LHCN-M2 (cell line): ENCODE measurements at regions not wholly inside any gene's neighbourhood (a gene's known extent, or its start where the extent isn't known, plus 50 kb on each side); places are given as distances from the start of the nearest gene placed in this dataset.

ENCODE experiments used
- DNase-seq: peaks from one replicate; pipeline ENCODE4 v3.0.0-alpha.2; 2012; ENCODE audit warnings: low read depth

DNA sequence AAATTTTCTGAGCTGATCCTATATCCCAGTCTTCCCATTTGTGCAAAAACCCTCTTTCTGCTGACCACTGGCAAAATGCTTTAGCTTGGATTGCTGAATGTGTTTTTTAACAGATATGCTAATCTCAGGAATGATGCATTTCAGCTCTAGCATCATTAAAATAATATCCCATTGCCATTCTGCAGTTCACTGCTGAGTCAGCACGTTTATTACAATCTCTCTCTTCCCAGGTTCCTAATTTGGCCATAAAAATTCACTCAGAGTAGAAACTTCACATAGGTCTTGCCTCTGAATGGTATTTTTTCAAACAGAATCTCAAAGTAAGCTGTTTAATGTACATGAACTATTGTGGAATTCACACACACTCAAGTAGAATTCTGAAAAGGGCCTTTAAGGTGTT lies 509.6 kb upstream of the SUCLG2 start:
- no peak for DNase-seq

DNA sequence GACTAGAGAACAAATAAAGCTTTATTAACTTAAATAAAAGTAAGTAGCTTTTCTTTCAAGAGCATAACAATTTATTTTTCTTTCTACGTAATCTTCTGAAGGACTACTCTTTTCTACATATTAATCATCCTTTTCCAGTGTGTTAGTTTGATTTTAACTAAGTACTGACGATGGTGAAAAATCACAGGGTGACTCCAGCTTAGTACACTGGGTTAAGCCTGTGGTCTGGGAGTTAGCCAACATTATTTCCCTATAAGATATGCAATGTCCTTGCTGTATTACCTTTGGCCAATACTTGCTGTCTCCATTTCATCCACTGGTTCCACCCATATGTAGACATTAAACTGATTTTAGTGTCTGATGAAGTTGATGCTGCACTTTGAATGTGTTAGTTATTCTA lies 508.6 kb upstream of the SUCLG2 start:
- DNase-seq: no peak

DNA sequence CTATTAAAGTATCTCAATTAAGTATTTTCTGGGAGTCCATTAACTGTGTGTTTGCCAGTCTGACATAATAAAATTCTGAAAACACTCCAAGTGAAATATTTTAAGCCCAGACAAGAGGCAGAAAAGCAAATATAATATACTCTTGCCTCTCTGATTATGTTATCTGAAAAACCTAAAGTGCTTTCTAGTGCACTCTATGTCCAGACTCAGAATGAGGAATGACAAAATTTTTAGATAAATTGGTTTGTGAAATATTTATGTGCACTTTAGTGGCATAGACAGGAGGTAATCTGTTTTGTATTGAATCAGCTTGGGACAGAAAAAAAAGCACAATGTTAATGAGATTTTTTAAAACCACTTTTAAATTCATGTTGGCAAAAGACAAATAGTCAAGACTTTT lies 508.2 kb upstream of the SUCLG2 start:
- no peak for DNase-seq

DNA sequence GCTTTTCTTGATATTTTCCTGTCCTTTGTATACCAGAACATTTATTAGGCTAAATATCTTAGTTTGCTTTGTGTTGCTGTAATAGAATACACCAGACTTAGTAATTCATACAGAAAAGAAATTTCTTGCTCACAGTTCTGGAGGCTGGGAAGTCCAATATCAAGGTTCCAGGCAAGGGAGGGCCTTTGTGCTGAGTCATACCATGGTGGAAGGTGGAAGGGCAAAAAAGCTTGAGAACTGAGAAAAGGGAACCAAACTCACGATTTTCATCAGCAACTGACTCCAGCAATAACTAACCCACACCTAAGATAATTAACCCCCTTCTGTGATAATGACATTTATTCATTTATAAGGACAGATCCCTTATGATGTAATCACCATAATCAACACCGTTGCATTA lies 496.9 kb upstream of the SUCLG2 start:
- no peak for DNase-seq

DNA sequence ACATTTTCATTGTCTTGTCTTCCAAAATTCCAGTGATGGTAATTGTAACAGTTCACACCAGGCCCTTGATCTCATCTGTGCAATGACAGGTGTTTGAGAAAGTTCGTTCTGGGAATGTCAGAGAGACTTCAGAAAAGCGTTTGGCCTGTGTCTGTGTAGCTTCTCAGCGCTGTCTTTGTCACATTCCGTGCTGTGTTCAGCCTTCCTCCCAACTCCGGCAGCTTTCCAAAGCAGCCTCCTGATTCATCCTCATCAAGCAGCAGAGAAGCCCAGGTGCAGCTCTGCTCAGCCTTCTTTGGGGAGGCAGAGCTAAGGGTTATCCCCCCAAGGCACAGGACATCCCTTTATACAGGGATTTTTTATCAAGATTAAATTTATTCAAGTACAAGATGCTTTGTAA lies 494.0 kb upstream of the SUCLG2 start:
- no peak for DNase-seq

DNA sequence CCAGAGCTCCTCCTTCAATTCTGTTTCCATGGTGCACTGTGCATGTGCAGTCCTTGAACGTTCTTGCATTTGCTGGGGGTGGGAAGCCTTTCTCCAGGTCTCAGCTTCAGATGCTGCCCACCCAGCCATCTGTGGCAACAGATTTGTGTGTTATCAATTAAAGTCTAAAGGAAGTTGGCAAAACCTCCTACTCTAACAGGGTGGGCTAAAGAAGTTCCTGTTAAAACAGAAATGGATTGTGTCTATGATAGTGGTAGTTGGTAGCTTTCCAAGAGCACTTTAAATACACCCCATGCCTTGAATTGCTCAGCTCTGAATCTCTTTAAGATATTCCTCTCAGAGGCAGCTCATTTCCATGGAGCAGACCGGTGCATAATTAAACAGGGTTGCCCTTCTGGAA lies 488.0 kb upstream of the SUCLG2 start:
- DNase-seq: no peak

DNA sequence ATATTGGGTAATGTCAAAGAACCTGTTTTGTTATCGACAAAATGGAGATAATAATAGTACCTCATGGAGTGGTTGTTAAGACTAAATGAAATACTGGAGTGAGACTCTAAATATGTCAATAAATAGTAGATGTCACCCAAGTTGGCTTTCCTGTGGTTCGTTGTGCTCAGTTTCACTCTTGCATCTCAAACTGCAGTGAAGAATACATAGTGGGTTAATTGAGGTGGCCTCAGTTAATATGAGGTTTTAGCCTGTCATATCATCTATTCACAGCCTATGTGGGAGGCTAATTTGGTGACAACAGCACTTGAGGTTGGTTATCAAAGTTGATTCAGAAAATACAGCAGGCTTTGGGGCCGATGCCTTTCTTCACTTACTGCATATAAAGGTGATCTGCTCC lies 485.5 kb upstream of the SUCLG2 start:
- DNase-seq: no peak

DNA sequence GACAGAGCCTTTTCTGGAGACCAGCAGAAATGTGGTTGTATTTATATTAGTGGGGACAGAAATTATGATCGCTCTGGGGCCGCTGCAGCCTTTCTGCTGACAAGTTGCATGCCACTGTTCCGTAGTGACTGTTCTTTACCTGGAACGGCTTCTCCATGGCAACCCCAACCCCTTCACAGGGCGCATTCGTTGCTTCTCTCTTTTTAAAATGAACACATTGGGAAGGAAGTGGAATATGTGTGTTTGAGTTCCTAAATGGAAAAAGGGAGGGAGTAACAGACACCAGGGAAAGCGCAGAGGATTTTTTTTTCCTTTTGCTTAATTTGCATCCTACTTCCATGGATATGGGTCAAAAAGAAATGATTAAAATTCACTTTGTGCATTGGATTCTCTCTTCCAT lies 482.0 kb upstream of the SUCLG2 start:
- DNase-seq: no peak

DNA sequence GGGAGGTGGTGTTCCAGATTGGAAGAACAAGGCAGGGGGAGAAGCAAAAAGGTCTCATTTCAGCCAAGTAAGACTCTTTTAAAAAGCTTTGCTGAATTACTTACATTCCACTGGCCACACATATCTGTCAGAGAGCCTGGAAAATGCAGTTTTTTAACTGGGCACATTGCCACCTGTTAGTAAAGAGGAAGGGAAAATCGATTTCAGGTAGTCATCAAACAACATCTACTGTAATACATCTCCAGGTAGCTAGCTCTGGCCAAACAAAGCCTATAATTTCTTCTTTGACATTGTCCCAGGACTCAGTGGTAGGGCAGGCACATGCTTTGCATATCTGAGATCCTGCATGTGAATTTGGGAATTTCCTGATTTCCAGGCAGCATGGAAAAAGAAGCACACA lies 480.7 kb upstream of the SUCLG2 start:
- DNase-seq: no peak

DNA sequence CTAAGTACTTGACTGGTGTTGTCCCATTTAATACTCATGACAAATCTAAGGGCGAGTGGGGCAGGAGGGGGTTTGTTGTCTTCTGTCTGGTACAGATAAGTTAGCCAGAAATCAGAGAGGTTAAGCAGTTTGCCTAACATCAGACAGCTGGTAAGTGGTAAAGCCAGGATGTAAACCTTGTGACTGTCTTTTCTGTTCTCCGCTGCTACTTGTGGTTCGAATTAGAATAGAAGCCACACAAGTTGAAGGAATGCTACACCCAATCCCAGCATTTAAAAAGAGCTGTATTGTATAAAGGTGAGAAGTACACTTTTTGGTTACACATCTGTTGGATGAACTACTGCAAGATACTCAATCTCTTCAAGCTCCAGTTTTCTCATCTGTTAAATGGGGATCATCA lies 474.7 kb upstream of the SUCLG2 start:
- no peak for DNase-seq

DNA sequence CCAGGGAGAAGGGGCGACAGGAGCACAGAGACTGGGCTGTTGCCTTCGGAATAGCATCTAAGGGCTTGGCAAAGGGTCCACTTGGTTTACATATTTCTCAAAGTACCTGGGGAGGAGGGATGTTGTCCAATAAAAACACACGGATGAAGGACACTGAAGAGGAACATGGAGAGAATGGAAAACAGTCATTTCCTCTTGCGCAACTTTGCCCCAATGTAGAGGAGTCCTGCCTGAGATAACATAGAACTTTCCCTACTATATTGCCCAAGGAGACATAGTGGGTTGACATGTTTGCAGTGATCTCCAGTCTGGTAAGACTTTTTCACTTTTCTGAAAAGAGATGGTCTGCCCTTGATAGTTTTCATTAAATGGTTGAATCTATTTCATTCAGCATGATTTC lies 468.8 kb upstream of the SUCLG2 start:
- no peak for DNase-seq

DNA sequence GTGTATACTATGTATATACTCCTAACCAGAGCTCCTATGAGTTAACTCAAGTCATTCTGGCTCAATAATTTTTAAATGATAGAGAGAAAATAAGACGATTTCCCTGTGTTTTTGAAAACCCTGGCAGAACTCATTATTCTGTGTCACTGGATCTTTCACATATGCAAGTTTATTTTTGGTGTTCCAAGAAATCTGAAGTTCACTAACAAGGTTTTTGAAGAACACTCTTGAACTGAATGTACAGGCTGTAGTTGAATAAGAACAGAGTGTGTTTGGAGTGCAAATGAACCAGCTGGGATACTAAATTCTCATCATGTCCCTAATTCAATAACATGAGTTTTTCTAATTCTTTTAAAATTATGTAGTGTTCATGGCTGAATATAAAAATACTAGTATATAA lies 466.9 kb upstream of the SUCLG2 start:
- DNase-seq: no peak

DNA sequence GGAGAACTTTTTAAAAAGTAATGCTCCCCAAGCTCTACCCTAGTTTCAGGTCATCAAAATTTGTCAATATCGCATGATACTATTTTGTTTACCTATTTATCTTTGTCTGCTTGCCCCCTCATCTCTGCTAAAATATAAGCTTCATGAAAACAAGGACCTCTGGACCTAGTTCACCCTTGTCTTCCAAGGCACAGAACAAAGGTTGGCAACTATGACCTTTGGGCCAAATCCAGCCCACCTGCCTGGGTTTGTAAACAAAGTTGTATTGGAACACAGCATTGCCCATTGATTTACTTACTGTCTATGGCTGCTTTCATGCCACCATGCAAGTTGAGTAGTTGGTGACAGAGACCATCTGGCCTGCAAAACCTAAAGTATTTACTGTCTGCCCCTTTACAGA lies 462.2 kb upstream of the SUCLG2 start:
- no peak for DNase-seq

DNA sequence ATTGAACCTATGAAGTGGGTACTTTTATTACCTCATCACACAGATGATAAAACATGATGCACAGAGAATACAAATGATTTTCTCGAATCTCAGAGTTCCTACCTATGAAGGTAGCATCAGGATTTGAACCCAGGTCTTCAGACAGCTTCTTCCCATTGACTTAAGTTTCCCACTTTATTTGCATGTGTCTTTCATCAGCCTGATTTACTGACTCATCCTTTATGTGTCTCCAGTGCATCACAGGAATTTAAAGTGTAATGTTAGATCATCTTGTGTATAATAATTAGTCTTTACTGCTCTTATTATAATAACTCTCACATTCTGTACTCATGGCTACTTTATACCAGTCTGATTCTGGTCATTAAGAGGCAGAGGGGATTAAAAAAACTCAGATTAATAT lies 449.4 kb upstream of the SUCLG2 start:
- DNase-seq: no peak

DNA sequence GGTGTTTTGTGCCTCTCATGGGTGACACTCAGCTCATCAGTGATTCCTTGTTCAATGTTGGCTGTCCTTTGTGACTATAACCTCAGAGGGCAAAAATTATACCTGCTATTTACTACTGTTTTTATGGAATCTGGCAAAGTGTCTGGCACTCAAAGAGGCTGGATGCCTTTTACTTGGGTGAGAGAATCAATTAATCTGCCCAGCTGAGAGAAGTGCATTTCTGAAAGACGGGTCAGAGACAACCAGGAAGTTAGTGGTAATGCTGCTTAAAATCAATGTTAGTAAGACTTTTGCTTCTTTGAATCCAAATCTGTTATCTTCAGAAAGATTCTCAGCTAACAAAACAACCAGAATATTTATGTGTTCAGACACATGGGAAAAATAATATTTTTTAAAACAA lies 436.2 kb upstream of the SUCLG2 start:
- DNase-seq: no peak

DNA sequence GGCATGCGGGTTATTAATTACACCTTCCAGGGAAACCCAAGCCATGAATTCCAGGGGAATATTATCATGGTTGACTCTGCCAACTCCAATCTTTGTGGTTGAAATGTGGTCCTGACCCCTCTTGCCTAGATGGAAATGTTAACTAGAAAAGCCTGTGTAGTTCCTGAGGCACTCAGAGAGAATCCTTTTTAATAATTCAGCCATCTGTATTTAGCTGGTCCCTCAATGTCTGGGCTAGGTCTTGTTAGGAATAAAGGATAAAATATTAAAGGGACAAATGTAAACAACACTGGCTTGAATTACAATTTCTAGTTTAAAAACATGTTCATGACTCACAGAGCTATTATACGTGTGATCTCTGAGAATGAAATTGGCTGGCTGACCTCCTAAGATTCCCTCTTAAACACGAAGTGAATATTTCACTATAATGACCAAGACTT lies 435.2 kb upstream of the SUCLG2 start:
- no peak for DNase-seq

DNA sequence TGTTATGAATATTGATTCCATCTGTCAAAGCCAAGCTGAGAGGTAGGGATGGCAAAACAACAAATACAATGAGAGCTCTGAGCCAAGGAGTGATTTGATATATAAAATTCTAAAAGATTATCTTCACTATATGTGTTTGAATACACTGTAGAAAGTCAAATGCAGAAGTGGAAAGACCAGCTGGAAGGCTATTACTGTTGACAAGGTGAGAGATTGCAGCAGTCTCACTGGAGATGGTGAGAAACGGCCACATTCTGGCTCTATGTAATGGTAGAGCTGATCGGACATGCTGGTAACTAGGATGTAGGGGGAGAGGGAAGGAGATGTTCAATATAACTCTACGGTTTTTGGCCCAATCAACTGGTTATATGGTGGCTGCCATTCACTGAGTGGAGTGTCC lies 434.2 kb upstream of the SUCLG2 start:
- no peak for DNase-seq

DNA sequence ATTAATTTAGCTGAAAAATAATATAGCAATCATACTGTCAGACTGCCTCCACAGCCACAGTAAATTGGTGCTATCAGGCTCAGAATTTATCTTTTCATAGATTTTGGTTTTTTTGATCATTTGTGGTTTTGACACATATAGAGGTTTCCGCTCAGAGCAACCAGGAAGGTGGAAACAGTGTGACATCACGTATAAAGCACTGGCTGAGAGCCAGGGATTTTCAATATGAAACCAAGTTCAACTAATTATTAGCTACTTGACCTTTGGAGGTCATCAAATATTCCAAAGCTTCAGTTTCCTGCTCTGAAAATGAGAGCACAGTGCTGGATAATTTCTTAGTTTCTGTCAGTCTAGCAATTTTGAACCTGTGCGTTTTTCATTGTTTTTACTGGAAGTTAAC lies 433.8 kb upstream of the SUCLG2 start:
- no peak for DNase-seq

DNA sequence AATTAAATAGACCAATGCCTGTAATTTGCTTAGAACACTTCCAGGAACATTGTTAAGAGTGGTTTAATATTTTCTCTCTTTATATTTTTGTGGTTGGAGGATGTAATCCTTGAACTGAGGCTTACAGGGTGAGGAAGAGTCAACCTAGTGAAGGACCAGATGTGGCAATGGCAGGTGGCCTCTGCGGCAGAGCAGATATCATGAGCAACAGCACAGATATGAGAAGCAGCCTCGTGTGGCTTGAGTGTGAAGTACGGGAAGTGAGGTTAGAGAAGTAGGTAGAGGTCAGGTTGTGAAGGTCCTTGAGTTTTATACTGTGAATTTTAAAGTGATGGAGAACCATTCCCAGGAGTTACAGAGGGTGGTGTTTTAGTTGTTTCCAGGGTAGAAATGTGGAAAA lies 417.6 kb upstream of the SUCLG2 start:
- no peak for DNase-seq

DNA sequence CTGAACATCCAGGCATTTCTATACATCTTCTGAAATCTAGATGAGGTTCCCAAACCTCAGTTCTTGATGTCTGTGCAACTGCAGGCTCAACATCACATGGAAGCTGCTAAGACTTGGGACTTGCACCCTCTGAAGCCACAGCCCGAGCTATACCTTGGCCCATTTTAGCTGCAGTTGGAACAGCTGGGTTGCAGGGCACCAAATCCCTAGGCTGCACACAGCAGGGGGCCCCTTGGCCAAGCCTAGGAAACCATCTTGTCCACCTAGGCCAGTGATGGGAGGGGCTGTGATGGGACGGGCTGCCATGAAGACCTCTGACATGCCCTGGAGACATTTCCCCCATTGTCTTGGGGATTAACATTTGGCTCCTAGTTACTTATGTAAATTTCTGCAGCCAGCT lies 415.8 kb upstream of the SUCLG2 start:
- no peak for DNase-seq

DNA sequence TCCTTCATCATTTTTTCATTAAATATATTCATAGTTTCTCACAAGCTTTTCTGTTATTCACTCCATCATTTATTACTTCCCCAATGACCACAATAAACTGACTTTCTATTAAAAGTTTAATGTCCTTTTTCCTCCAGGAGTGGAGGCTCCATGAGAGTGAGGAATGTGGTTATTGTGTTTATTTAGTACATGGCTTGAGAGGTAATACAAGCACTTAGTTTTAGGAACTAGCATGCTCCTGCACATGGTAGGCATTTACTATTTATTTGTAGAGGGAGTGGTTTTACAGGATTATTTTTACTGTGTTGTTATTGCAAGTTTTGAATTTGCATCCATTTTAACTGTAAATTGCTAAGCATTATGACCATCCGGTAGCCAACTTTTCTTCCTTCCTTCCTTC lies 412.9 kb upstream of the SUCLG2 start:
- no peak for DNase-seq

DNA sequence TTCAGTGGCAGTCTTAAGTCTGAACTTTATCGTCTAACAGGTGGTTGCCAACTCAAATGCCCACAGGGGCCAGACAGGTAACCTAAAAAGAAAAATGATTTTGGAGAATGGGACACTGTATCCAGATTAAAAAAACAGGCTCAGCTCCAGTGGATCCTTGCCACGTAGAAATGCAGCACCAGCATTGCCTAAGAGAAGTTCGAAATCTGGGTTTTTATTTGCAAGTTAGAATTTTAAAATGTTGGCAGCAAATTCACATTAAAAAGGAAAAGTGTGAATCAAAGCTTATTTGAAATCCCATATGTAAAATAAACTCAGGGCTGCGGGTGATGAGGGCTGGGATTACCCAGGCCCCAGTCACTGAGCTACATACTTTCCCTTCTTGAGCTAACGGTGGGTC lies 408.5 kb upstream of the SUCLG2 start:
- DNase-seq: no peak

DNA sequence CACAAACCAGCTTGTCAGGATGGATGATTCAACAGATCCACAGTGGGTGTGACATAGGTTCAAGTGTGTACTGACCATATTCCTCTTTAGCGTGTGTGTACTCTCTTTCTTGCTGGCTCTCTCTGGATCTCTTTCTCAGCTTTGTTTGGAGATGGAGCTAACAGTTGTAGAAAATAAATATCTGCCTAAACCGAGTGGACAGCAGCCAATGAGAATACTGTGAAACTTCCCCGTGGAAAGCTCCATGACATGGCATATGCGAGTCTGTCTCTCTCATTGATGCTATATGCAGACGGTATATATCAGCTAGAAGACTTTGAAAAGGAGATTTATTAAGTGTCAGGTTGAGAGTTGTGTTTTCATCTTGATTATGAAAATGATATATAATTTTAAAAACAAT lies 406.5 kb upstream of the SUCLG2 start:
- no peak for DNase-seq

DNA sequence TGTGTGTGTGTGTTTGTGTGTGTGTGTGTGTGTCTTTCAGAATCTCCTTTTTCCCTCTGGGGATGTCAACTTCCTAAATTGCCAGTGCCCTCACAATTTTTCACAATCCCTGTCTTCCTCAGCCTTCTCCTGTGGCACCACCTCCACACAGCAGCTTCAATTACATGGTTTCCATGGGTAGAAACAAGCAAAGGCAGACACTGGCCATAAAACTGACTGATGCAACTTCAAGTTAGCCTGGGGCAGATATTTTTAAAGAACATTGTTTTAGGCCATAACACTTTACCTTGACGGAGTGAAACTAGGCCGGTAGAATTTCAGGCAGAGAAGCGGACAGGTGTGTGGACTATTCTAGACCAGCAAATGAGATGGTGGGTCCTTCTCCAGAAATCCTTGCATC lies 405.8 kb upstream of the SUCLG2 start:
- no peak for DNase-seq

DNA sequence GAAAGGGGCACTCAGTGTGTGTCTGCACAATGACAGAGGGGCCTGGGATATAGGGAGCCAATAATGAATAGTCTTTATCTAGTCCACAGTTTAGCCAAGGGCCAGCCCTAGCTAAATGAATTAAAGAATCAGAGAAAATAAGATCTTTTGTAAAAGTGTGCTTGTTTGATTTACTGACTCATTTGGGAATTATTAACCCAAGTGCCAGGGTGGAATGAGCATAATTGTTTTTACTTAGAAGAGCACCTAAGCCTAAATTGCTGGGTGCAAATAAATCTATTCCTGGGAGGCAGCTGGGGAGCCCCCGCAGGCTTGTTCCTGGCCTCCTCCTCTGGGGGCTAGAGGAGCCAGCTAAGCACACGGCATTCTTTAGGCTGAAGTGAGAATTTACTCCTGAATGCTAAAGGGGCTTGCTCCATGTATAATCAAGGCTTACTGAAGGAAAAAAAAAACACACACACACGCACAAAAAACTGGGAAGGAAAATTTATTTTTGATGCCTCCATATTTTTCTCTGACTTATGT lies 405.3 kb upstream of the SUCLG2 start:
- DNase-seq: no peak
